ENCODE measurements at regions not wholly inside any gene's neighbourhood (a gene's known extent, or its start where the extent isn't known, plus 50 kb on each side); places are given as distances from the start of the nearest gene placed in this dataset.

GRCh38 chr17:70603226-70603625, 433.9 kb downstream of the KCNJ2 start:
- in situ Hi-C loops (cut with MboI; ENCODE audit: low sequenced_read_pairs), result no loop called here
- no peak for ATAC-seq (ENCODE audit: low read depth)
- Histone ChIP-seq H3K4me1 (ENCODE audit: control insufficient read depth, insufficient read depth, low read length) (no peaks in the 10 kb centered on the region), H4K91ac (ENCODE audit: insufficient read depth, low read depth, low read length) (no peak overlapping the region), H3K27me3 (ENCODE audit: control insufficient read depth, insufficient read depth, low read length) (no peaks in the 10 kb centered on the region), H3K23ac (ENCODE audit: low read depth, low read length) (no peak overlapping the region), H2BK15ac (ENCODE audit: low read depth, low read length) (no peak overlapping the region), H4K8ac (ENCODE audit: low read depth in 2 of 2, low read length in 2 of 2) (no peak overlapping the region), H2AK5ac (ENCODE audit: low read depth, low read length) (no peak overlapping the region), H2AK9ac (replicated peaks; ENCODE audit: low read depth, low read length, poor library complexity) (no peak overlapping the region), H3K27ac (ENCODE audit: insufficient read depth, low read length) (no peak overlapping the region), H3K4ac (ENCODE audit: low read depth, low read length) (no peak overlapping the region), H2BK120ac (ENCODE audit: low read depth, low read length) (no peak overlapping the region), H4K5ac (ENCODE audit: low read depth, low read length) (no peak overlapping the region), H3K4me3 (ENCODE audit: insufficient read depth, low read depth, low read length) (no peak overlapping the region), H3K9me1 (ENCODE audit: insufficient read depth, low read length) (no peaks in the 10 kb centered on the region), H2BK5ac (ENCODE audit: low read depth, low read length, poor library complexity, severe bottlenecking) (no peak overlapping the region), H3K56ac (ENCODE audit: extremely low read depth, insufficient read depth, low read length) (no peak overlapping the region), H3K18ac (ENCODE audit: low read depth, low read length) (no peak overlapping the region), H4K20me1 (ENCODE audit: insufficient read depth, low read length) (no peaks in the 10 kb centered on the region), H3K79me1 (ENCODE audit: low read depth in 1 of 2, low read length in 2 of 2) (no peaks in the 10 kb centered on the region), H3K9me3 (ENCODE audit: control insufficient read depth, insufficient read depth, low read length) (no peaks in the 10 kb centered on the region), H2BK20ac (ENCODE audit: low read depth, low read length) (no peak overlapping the region), H2AFZ (replicated peaks; ENCODE audit: low read length, poor library complexity) (no peak overlapping the region), H3K9ac (ENCODE audit: low read depth, low read length) (no peak overlapping the region), H3K4me2 (ENCODE audit: low read depth, low read length) (no peak overlapping the region), H3K14ac (replicated peaks; ENCODE audit: low read depth, low read length) (no peak overlapping the region), H3K36me3 (ENCODE audit: control insufficient read depth, insufficient read depth, low read length) (no peaks in the 10 kb centered on the region)
- intact Hi-C loops (cut with micrococcal nuclease), result no loop called here
- WGBS, 2 experiments (ENCODE audit: extremely low coverage in 2 of 2, insufficient read length in 1 of 2), result no CpG with 5 or more reads among the region's 4 CpGs
- TF ChIP-seq MXI1 (IDR thresholded peaks at IDR 0.05; ENCODE audit: borderline replicate concordance, low read depth, low read length), result no peak
- no peak for TF ChIP-seq FOS (IDR thresholded peaks at IDR 0.05; ENCODE audit: low read depth, low read length)
- TF ChIP-seq RFX5 (IDR thresholded peaks at IDR 0.05; ENCODE audit: low read depth, low read length), result no peak
- no peak for TF ChIP-seq CHD1 (IDR thresholded peaks at IDR 0.05; ENCODE audit: low read depth, low read length)
- TF ChIP-seq RAD21 (IDR thresholded peaks at IDR 0.05; ENCODE audit: low read length), result no peak
- TF ChIP-seq ELK1 (IDR thresholded peaks at IDR 0.05; ENCODE audit: borderline replicate concordance, low read depth, low read length), result no peak
- no peak for TF ChIP-seq MAZ (IDR thresholded peaks at IDR 0.05; ENCODE audit: borderline replicate concordance, low read depth, low read length)
- no peak for TF ChIP-seq USF2 (IDR thresholded peaks at IDR 0.05; ENCODE audit: low read depth, low read length)
- no peak for TF ChIP-seq RCOR1 (IDR thresholded peaks at IDR 0.05; ENCODE audit: insufficient replicate concordance, low read length)
- no peak for TF ChIP-seq NFE2L2 (IDR thresholded peaks at IDR 0.05; ENCODE audit: low read depth, low read length)
- TF ChIP-seq SMC3 (IDR thresholded peaks at IDR 0.05; ENCODE audit: low read depth, low read length), result no peak
- TF ChIP-seq POLR2A (IDR thresholded peaks at IDR 0.05; ENCODE audit: low read depth, low read length), result no peak
- no peak for TF ChIP-seq CEBPB (IDR thresholded peaks at IDR 0.05; ENCODE audit: low read depth, low read length)
- TF ChIP-seq CTCF (conservative IDR thresholded peaks at IDR 0.05; ENCODE audit: low read depth, low read length), result no peak
- BruUV-seq (replicated peaks), result no TSS peak
- POLR2A ChIA-PET (ENCODE audit: unreplicated experiment), result interaction anchor here (0.6 kb wide), 1 partner anchor 1063 kb away, joined by 4 read pairs; no protein-coding TSS in a partner anchor
- DNase-seq, result no peak
- dilution Hi-C loops (cut with HindIII; ENCODE audit: low sequenced_read_pairs, unreplicated experiment), result no loop called here
- CTCF ChIA-PET, result no interaction called here

All from IMR-90 (cell line).